ENCODE measurements at regions not wholly inside any gene's neighbourhood (a gene's known extent, or its start where the extent isn't known, plus 50 kb on each side); places are given as distances from the start of the nearest gene placed in this dataset.

- Histone ChIP-seq H3K27me3 (replicated peaks; ENCODE audit: control insufficient read depth, insufficient read depth, low read length) (no peaks in the 10 kb centered on the region), H3K36me3 (ENCODE audit: control insufficient read depth, insufficient read depth, low read length) (no peaks in the 10 kb centered on the region), H3K9me3 (no peaks in the 10 kb centered on the region), H3K4me3 (ENCODE audit: low read depth, low read length) (no peak overlapping the region), H3K4me1 (no peaks in the 10 kb centered on the region)
- TF ChIP-seq CTCF (IDR thresholded peaks at IDR 0.05; ENCODE audit: insufficient read depth in 1 of 2, low read depth in 1 of 2, low read length in 1 of 2, severe bottlenecking in 1 of 2, unreplicated experiment in 1 of 2): no peak
- no peak overlapping the region for H3K4me3 Mint-ChIP-seq (ENCODE audit: unreplicated experiment)
- CTCF ChIA-PET: no interaction called here
- no peaks in the 10 kb centered on the region for H3K4me1 Mint-ChIP-seq (ENCODE audit: low read depth, unreplicated experiment)
- H3K36me3 Mint-ChIP-seq (ENCODE audit: insufficient read depth, unreplicated experiment): no peaks in the 10 kb centered on the region
- no peak for DNase-seq
- no peaks in the 10 kb centered on the region for H3K9me3 Mint-ChIP-seq (ENCODE audit: unreplicated experiment)
- BruUV-seq (replicated peaks): no TSS peak
- POLR2A ChIA-PET: no interaction called here
- intact Hi-C loops (cut with micrococcal nuclease; ENCODE audit: unreplicated experiment): no loop called here
- no peak overlapping the region for H3K27ac Mint-ChIP-seq (ENCODE audit: unreplicated experiment)
- peaks cover 25% of the 10 kb centered on the region for H3K27me3 Mint-ChIP-seq (ENCODE audit: insufficient read depth, unreplicated experiment)
Observed at GRCh38 chr15:96802611-96803255, 472.2 kb downstream of the NR2F2 start.

- no peaks in the 10 kb centered on the region for H3K9me3 Mint-ChIP-seq (ENCODE audit: unreplicated experiment)
- ChIA-PET CTCF (no interaction called here), POLR2A (no interaction called here)
- no peak overlapping the region for H3K27ac Mint-ChIP-seq (ENCODE audit: unreplicated experiment)
- H3K4me3 Mint-ChIP-seq (ENCODE audit: unreplicated experiment): no peak overlapping the region
- no peak for DNase-seq
- TF ChIP-seq CTCF (IDR thresholded peaks at IDR 0.05; ENCODE audit: insufficient read depth in 1 of 2, low read depth in 1 of 2, low read length in 1 of 2, severe bottlenecking in 1 of 2, unreplicated experiment in 1 of 2): no peak
- peaks cover 26% of the 10 kb centered on the region for H3K27me3 Mint-ChIP-seq (ENCODE audit: insufficient read depth, unreplicated experiment)
- Histone ChIP-seq H3K27me3 (replicated peaks; ENCODE audit: control insufficient read depth, insufficient read depth, low read length) (no peaks in the 10 kb centered on the region; the same call in 1 of the 2 replicates), H3K36me3 (ENCODE audit: control insufficient read depth, insufficient read depth, low read length) (no peaks in the 10 kb centered on the region), H3K4me3 (ENCODE audit: low read depth, low read length) (no peak overlapping the region), H3K9me3 (no peaks in the 10 kb centered on the region), H3K4me1 (no peaks in the 10 kb centered on the region)
- BruUV-seq (replicated peaks): no TSS peak
- intact Hi-C loops (cut with micrococcal nuclease; ENCODE audit: unreplicated experiment): no loop called here
- no peaks in the 10 kb centered on the region for H3K4me1 Mint-ChIP-seq (ENCODE audit: low read depth, unreplicated experiment)
- H3K36me3 Mint-ChIP-seq (ENCODE audit: insufficient read depth, unreplicated experiment): no peaks in the 10 kb centered on the region
Observed at GRCh38 chr15:96804754-96805153, 474.3 kb downstream of the NR2F2 start.

GRCh38 chr15:96807361-96807760 is 476.9 kb downstream of the NR2F2 start:
- H3K27me3 ChIP-seq (replicated peaks; ENCODE audit: control insufficient read depth, insufficient read depth, low read length): no peaks in the 10 kb centered on the region; the same call in 1 of the 2 replicates
- Mint-ChIP-seq H3K27me3 (ENCODE audit: insufficient read depth, unreplicated experiment) (peaks cover 22% of the 10 kb centered on the region), H3K4me3 (ENCODE audit: unreplicated experiment) (no peak overlapping the region), H3K4me1 (ENCODE audit: low read depth, unreplicated experiment) (no peaks in the 10 kb centered on the region), H3K36me3 (ENCODE audit: insufficient read depth, unreplicated experiment) (no peaks in the 10 kb centered on the region), H3K9me3 (ENCODE audit: unreplicated experiment) (no peaks in the 10 kb centered on the region), H3K27ac (ENCODE audit: unreplicated experiment) (no peak overlapping the region)
- CTCF ChIA-PET: no interaction called here
- no peak for DNase-seq
- no TSS peak for BruUV-seq (replicated peaks)
- H3K4me3 ChIP-seq (ENCODE audit: low read depth, low read length): no peak overlapping the region
- TF ChIP-seq CTCF (IDR thresholded peaks at IDR 0.05; ENCODE audit: insufficient read depth in 1 of 2, low read depth in 1 of 2, low read length in 1 of 2, severe bottlenecking in 1 of 2, unreplicated experiment in 1 of 2): no peak
- intact Hi-C loops (cut with micrococcal nuclease; ENCODE audit: unreplicated experiment): no loop called here
- POLR2A ChIA-PET: no interaction called here
- H3K4me1 ChIP-seq: no peaks in the 10 kb centered on the region
- no peaks in the 10 kb centered on the region for H3K9me3 ChIP-seq
- H3K36me3 ChIP-seq (ENCODE audit: control insufficient read depth, insufficient read depth, low read length): no peaks in the 10 kb centered on the region
